HEK293 (cell line): ENCODE measurements at regions not wholly inside any gene's neighbourhood (a gene's known extent, or its start where the extent isn't known, plus 50 kb on each side); places are given as distances from the start of the nearest gene placed in this dataset.

Experiments used
- AEBP2 ChIP-seq: fragments of 450-650 bp; formaldehyde crosslinking; IDR thresholded peaks from 2 replicates; pipeline ENCODE4 v1.5.1; 2016; ENCODE audit warnings: missing biosample characterization, missing genetic modification characterization, borderline replicate concordance
- HIC1 ChIP-seq: fragments of 450-650 bp; formaldehyde crosslinking; IDR thresholded peaks from 2 replicates; pipeline ENCODE4 v1.5.1; 2016; ENCODE audit warnings: missing biosample characterization, missing genetic modification characterization
- KLF17 ChIP-seq: fragments of 450-650 bp; formaldehyde crosslinking; IDR thresholded peaks from 2 replicates; pipeline ENCODE4 v1.5.1; 2016; ENCODE audit warnings: missing biosample characterization, missing genetic modification characterization
- MYNN ChIP-seq: fragments of 450-650 bp; formaldehyde crosslinking; IDR thresholded peaks from 2 replicates; pipeline ENCODE4 v1.5.1; 2016; ENCODE audit warnings: missing biosample characterization, missing genetic modification characterization, borderline replicate concordance
- MZF1 ChIP-seq: fragments of 450-650 bp; formaldehyde crosslinking; IDR thresholded peaks from 2 replicates; pipeline ENCODE4 v1.5.1; 2017; ENCODE audit warnings: missing biosample characterization, missing genetic modification characterization, borderline replicate concordance
- OSR2 ChIP-seq: fragments of 450-650 bp; formaldehyde crosslinking; IDR thresholded peaks from 2 replicates; pipeline ENCODE4 v1.5.1; 2016; ENCODE audit warnings: missing biosample characterization, missing genetic modification characterization
- REST ChIP-seq: fragments of 450-650 bp; formaldehyde crosslinking; IDR thresholded peaks from 2 replicates; pipeline ENCODE4 v1.5.1; 2016; ENCODE audit warnings: missing biosample characterization, missing genetic modification characterization
- SETDB1 ChIP-seq: IDR thresholded peaks from one replicate; pipeline ENCODE4 v1.6.1; 2017; ENCODE audit warnings: mild to moderate bottlenecking, low read length, moderate library complexity, mixed read lengths; ENCODE audit not compliant: insufficient read length
- WT1 ChIP-seq: fragments of 450-650 bp; formaldehyde crosslinking; IDR thresholded peaks from 2 replicates; pipeline ENCODE4 v1.5.1; 2016; ENCODE audit warnings: missing biosample characterization, missing genetic modification characterization
- ZBTB20 ChIP-seq: fragments of 450-650 bp; formaldehyde crosslinking; IDR thresholded peaks from 2 replicates; pipeline ENCODE4 v1.5.1; 2016; ENCODE audit warnings: missing biosample characterization, missing genetic modification characterization
- ZBTB8A ChIP-seq: fragments of 450-650 bp; formaldehyde crosslinking; IDR thresholded peaks from 2 replicates; pipeline ENCODE4 v1.5.1; 2016; ENCODE audit warnings: missing biosample characterization, missing genetic modification characterization
- ZFP69B ChIP-seq: fragments of 450-650 bp; formaldehyde crosslinking; IDR thresholded peaks from 2 replicates; pipeline ENCODE4 v1.5.1; 2016; ENCODE audit warnings: missing biosample characterization, missing genetic modification characterization
- ZNF16 ChIP-seq: fragments of 450-650 bp; formaldehyde crosslinking; IDR thresholded peaks from 2 replicates; pipeline ENCODE4 v1.5.1; 2016; ENCODE audit warnings: low read depth, missing biosample characterization, missing genetic modification characterization
- ZNF174 ChIP-seq: fragments of 450-650 bp; formaldehyde crosslinking; IDR thresholded peaks from 2 replicates; pipeline ENCODE4 v1.5.0; 2017; ENCODE audit warnings: missing biosample characterization, mild to moderate bottlenecking, missing genetic modification characterization
- ZNF2 ChIP-seq: fragments of 450-650 bp; formaldehyde crosslinking; IDR thresholded peaks from 2 replicates; pipeline ENCODE4 v1.5.1; 2016; ENCODE audit warnings: missing biosample characterization, missing genetic modification characterization
- ZNF214 ChIP-seq: fragments of 450-650 bp; formaldehyde crosslinking; IDR thresholded peaks from 2 replicates; pipeline ENCODE4 v1.5.1; 2017; ENCODE audit warnings: missing biosample characterization, mild to moderate bottlenecking, missing genetic modification characterization, borderline replicate concordance
- ZNF221 ChIP-seq: fragments of 450-650 bp; formaldehyde crosslinking; IDR thresholded peaks from 2 replicates; pipeline ENCODE4 v1.5.1; 2017; ENCODE audit warnings: missing biosample characterization, missing genetic modification characterization, borderline replicate concordance
- ZNF324 ChIP-seq: fragments of 450-650 bp; formaldehyde crosslinking; IDR thresholded peaks from 2 replicates; pipeline ENCODE4 v1.5.1; 2016; ENCODE audit warnings: missing biosample characterization, missing genetic modification characterization
- ZNF354C ChIP-seq: fragments of 450-650 bp; formaldehyde crosslinking; IDR thresholded peaks from 2 replicates; pipeline ENCODE4 v1.5.1; 2016; ENCODE audit warnings: missing biosample characterization, missing genetic modification characterization, low read depth, borderline replicate concordance
- ZNF423 ChIP-seq: fragments of 450-650 bp; formaldehyde crosslinking; IDR thresholded peaks from 2 replicates; pipeline ENCODE4 v1.5.1; 2016; ENCODE audit warnings: missing biosample characterization, missing genetic modification characterization
- ZNF426 ChIP-seq: fragments of 450-650 bp; formaldehyde crosslinking; IDR thresholded peaks from 2 replicates; pipeline ENCODE4 v1.5.1; 2017; ENCODE audit warnings: missing biosample characterization, missing genetic modification characterization, mild to moderate bottlenecking, inconsistent platforms, moderate library complexity
- ZNF513 ChIP-seq: fragments of 450-650 bp; IDR thresholded peaks from 2 replicates; pipeline ENCODE4 v1.5.1; 2018; ENCODE audit warnings: missing biosample characterization, missing genetic modification characterization
- ZNF529 ChIP-seq: fragments of 450-650 bp; formaldehyde crosslinking; IDR thresholded peaks from 2 replicates; pipeline ENCODE4 v1.5.1; 2017; ENCODE audit warnings: missing genetic modification characterization, missing biosample characterization; ENCODE audit not compliant: insufficient replicate concordance
- ZNF530 ChIP-seq: fragments of 450-650 bp; formaldehyde crosslinking; IDR thresholded peaks from 2 replicates; pipeline ENCODE4 v1.5.1; 2016; ENCODE audit warnings: low read depth, missing biosample characterization, missing genetic modification characterization
- ZNF549 ChIP-seq: fragments of 450-650 bp; IDR thresholded peaks from 2 replicates; pipeline ENCODE4 v1.5.1; 2018; ENCODE audit warnings: missing biosample characterization, missing genetic modification characterization, mild to moderate bottlenecking, inconsistent platforms, moderate library complexity
- ZNF561 ChIP-seq: fragments of 450-650 bp; IDR thresholded peaks from 2 replicates; pipeline ENCODE4 v1.5.1; 2018; ENCODE audit warnings: missing biosample characterization, missing genetic modification characterization, borderline replicate concordance
- ZNF654 ChIP-seq: fragments of 450-650 bp; formaldehyde crosslinking; IDR thresholded peaks from 2 replicates; pipeline ENCODE4 v1.5.1; 2016; ENCODE audit warnings: low read depth, missing biosample characterization, missing genetic modification characterization
- ZNF664 ChIP-seq: fragments of 450-650 bp; formaldehyde crosslinking; IDR thresholded peaks from 2 replicates; pipeline ENCODE4 v1.5.1; 2016; ENCODE audit warnings: missing biosample characterization, missing genetic modification characterization
- ZNF768 ChIP-seq: fragments of 450-650 bp; formaldehyde crosslinking; IDR thresholded peaks from 2 replicates; pipeline ENCODE4 v1.5.1; 2018; ENCODE audit warnings: missing biosample characterization, mild to moderate bottlenecking, missing genetic modification characterization
- ZNF791 ChIP-seq: fragments of 450-650 bp; formaldehyde crosslinking; IDR thresholded peaks from 2 replicates; pipeline ENCODE4 v1.5.1; 2016; ENCODE audit warnings: missing biosample characterization, missing genetic modification characterization
- ZNF792 ChIP-seq: fragments of 450-650 bp; formaldehyde crosslinking; IDR thresholded peaks from 2 replicates; pipeline ENCODE4 v1.5.1; 2016; ENCODE audit warnings: missing biosample characterization, missing genetic modification characterization
- ZSCAN30 ChIP-seq: fragments of 450-650 bp; IDR thresholded peaks from 2 replicates; pipeline ENCODE4 v1.5.1; 2018; ENCODE audit warnings: missing biosample characterization, mild to moderate bottlenecking, missing genetic modification characterization, moderate library complexity

- TF ChIP-seq ZNF530, result no peak
- no peak for TF ChIP-seq KLF17
- TF ChIP-seq ZNF174 (tag by site-specific recombination), result no peak
- no peak for TF ChIP-seq MZF1 (tag by site-specific recombination)
- TF ChIP-seq ZNF654 (tag by site-specific recombination), result no peak
- TF ChIP-seq ZNF792, result no peak
- no peak for TF ChIP-seq SETDB1
- no peak for TF ChIP-seq MYNN (tag by site-specific recombination)
- peak; percentile 92 for TF ChIP-seq ZSCAN30 (tag by site-specific recombination)
- no peak for TF ChIP-seq HIC1 (tag by site-specific recombination)
- TF ChIP-seq ZNF791 (tag by site-specific recombination), result no peak
- TF ChIP-seq ZNF354C (tag by site-specific recombination), result no peak
- TF ChIP-seq ZNF664, result peak; percentile 19; the same call in 1 of the 2 replicates
- no peak for TF ChIP-seq ZNF221 (tag by site-specific recombination)
- no peak for TF ChIP-seq ZNF529
- 0 out of 2 replicates have a peak, but pooled peaks have one; percentile 46 for TF ChIP-seq ZFP69B (tag by site-specific recombination)
- no peak for TF ChIP-seq ZNF214 (tag by site-specific recombination)
- TF ChIP-seq ZNF426, result no peak
- TF ChIP-seq AEBP2 (tag by site-specific recombination), result no peak
- peak; percentile 98 for TF ChIP-seq OSR2 (tag by site-specific recombination)
- peak; percentile 41 for TF ChIP-seq ZBTB8A (tag by site-specific recombination)
- TF ChIP-seq ZNF513, result no peak
- TF ChIP-seq ZNF768, result no peak
- no peak for TF ChIP-seq ZNF16 (tag by site-specific recombination)
- no peak for TF ChIP-seq REST (tag by site-specific recombination)
- no peak for TF ChIP-seq ZNF324 (tag by site-specific recombination)
- peak; percentile 99 for TF ChIP-seq WT1 (tag by site-specific recombination)
- TF ChIP-seq ZBTB20, result no peak
- no peak for TF ChIP-seq ZNF549
- TF ChIP-seq ZNF2 (tag by site-specific recombination), result 0 out of 2 replicates have a peak, but pooled peaks have one; percentile 35
- TF ChIP-seq ZNF561 (tag by site-specific recombination), result no peak
- peak; percentile 75 for TF ChIP-seq ZNF423 (tag by site-specific recombination)
Observed at GRCh38 chr14:58882577-58883018, 244.8 kb downstream of the DACT1 start (continued).
